ENCODE measurements at regions not wholly inside any gene's neighbourhood (a gene's known extent, or its start where the extent isn't known, plus 50 kb on each side); places are given as distances from the start of the nearest gene placed in this dataset.

GRCh38 chr7:72462311-72462710, 50.2 kb upstream of the CALN1 start:
- TF ChIP-seq ZNF10 (tag by site-specific recombination; IDR thresholded peaks at IDR 0.05) = no peak
- no peak for TF ChIP-seq SCRT2 (tag by site-specific recombination; IDR thresholded peaks at IDR 0.05)
- TF ChIP-seq, protein P1, sequence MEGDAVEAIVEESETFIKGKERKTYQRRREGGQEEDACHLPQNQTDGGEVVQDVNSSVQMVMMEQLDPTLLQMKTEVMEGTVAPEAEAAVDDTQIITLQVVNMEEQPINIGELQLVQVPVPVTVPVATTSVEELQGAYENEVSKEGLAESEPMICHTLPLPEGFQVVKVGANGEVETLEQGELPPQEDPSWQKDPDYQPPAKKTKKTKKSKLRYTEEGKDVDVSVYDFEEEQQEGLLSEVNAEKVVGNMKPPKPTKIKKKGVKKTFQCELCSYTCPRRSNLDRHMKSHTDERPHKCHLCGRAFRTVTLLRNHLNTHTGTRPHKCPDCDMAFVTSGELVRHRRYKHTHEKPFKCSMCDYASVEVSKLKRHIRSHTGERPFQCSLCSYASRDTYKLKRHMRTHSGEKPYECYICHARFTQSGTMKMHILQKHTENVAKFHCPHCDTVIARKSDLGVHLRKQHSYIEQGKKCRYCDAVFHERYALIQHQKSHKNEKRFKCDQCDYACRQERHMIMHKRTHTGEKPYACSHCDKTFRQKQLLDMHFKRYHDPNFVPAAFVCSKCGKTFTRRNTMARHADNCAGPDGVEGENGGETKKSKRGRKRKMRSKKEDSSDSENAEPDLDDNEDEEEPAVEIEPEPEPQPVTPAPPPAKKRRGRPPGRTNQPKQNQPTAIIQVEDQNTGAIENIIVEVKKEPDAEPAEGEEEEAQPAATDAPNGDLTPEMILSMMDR (tag by site-specific recombination; IDR thresholded peaks at IDR 0.05) = no peak
- TF ChIP-seq KLF1 (tag by site-specific recombination; IDR thresholded peaks at IDR 0.05) = no peak
- TF ChIP-seq ZNF133 (tag by site-specific recombination; IDR thresholded peaks at IDR 0.05) = no peak
- TF ChIP-seq SP2 (tag by site-specific recombination; IDR thresholded peaks at IDR 0.05) = no peak
- no peak for TF ChIP-seq ZSCAN16 (tag by site-specific recombination; IDR thresholded peaks at IDR 0.05)
- TF ChIP-seq, protein P2, sequence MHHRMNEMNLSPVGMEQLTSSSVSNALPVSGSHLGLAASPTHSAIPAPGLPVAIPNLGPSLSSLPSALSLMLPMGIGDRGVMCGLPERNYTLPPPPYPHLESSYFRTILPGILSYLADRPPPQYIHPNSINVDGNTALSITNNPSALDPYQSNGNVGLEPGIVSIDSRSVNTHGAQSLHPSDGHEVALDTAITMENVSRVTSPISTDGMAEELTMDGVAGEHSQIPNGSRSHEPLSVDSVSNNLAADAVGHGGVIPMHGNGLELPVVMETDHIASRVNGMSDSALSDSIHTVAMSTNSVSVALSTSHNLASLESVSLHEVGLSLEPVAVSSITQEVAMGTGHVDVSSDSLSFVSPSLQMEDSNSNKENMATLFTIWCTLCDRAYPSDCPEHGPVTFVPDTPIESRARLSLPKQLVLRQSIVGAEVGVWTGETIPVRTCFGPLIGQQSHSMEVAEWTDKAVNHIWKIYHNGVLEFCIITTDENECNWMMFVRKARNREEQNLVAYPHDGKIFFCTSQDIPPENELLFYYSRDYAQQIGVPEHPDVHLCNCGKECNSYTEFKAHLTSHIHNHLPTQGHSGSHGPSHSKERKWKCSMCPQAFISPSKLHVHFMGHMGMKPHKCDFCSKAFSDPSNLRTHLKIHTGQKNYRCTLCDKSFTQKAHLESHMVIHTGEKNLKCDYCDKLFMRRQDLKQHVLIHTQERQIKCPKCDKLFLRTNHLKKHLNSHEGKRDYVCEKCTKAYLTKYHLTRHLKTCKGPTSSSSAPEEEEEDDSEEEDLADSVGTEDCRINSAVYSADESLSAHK (tag by site-specific recombination; IDR thresholded peaks at IDR 0.05) = no peak
- TF ChIP-seq, protein P3, sequence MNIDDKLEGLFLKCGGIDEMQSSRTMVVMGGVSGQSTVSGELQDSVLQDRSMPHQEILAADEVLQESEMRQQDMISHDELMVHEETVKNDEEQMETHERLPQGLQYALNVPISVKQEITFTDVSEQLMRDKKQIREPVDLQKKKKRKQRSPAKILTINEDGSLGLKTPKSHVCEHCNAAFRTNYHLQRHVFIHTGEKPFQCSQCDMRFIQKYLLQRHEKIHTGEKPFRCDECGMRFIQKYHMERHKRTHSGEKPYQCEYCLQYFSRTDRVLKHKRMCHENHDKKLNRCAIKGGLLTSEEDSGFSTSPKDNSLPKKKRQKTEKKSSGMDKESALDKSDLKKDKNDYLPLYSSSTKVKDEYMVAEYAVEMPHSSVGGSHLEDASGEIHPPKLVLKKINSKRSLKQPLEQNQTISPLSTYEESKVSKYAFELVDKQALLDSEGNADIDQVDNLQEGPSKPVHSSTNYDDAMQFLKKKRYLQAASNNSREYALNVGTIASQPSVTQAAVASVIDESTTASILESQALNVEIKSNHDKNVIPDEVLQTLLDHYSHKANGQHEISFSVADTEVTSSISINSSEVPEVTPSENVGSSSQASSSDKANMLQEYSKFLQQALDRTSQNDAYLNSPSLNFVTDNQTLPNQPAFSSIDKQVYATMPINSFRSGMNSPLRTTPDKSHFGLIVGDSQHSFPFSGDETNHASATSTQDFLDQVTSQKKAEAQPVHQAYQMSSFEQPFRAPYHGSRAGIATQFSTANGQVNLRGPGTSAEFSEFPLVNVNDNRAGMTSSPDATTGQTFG (tag by site-specific recombination; IDR thresholded peaks at IDR 0.05; ENCODE audit: borderline replicate concordance) = no peak
- TF ChIP-seq ATF2 (tag by site-specific recombination; IDR thresholded peaks at IDR 0.05; ENCODE audit: low read depth) = no peak

Measured in HEK293 (cell line).